ENCODE measurements at regions not wholly inside any gene's neighbourhood (a gene's known extent, or its start where the extent isn't known, plus 50 kb on each side); places are given as distances from the start of the nearest gene placed in this dataset.

GRCh38 chr6:76275746-76276145 is 203.3 kb upstream of the IMPG1 start:
- Histone ChIP-seq H3K9me3 (ENCODE audit: control insufficient read depth in 1 of 2, insufficient read depth in 1 of 2, low read depth in 1 of 2, low read length in 2 of 2) (no peaks in the 10 kb centered on the region), H3K27me3 (ENCODE audit: insufficient read depth, low read length) (no peaks in the 10 kb centered on the region), H3K4me3 (replicated peaks in 1 of 2; ENCODE audit: low read depth in 1 of 2, low read length in 2 of 2) (no peak overlapping the region), H3K9me2 (ENCODE audit: insufficient read depth) (no peaks in the 10 kb centered on the region), H3K27ac (ENCODE audit: low read depth, low read length) (no peak overlapping the region), H3K9ac (ENCODE audit: low read length) (no peak overlapping the region), H3K36me3 (ENCODE audit: control insufficient read depth in 1 of 2, insufficient read depth in 2 of 2, low read length in 2 of 2) (no peaks in the 10 kb centered on the region), H4K20me1 (ENCODE audit: insufficient read depth) (no peaks in the 10 kb centered on the region), H3K4me1 (ENCODE audit: control insufficient read depth in 1 of 2, insufficient read depth in 2 of 2, low read length in 2 of 2) (no peaks in the 10 kb centered on the region), H3K79me2 (ENCODE audit: insufficient read depth, low read length) (no peaks in the 10 kb centered on the region), H2AFZ (ENCODE audit: low read depth, low read length, poor library complexity, severe bottlenecking) (no peak overlapping the region), H3K4me2 (ENCODE audit: low read length) (no peak overlapping the region)
- TF ChIP-seq RAD21 (IDR thresholded peaks at IDR 0.05; ENCODE audit: low read depth) (peak; percentile 44; the same call in 1 of the 2 replicates), SRF (IDR thresholded peaks at IDR 0.05; ENCODE audit: low read depth) (no peak), CTCF (IDR thresholded peaks at IDR 0.05 in 2 of 3, conservative IDR thresholded peaks at IDR 0.05 in 1 of 3; ENCODE audit: borderline replicate concordance in 1 of 3, insufficient read depth in 1 of 3, low read depth in 2 of 3, low read length in 2 of 3) (peak in 2 of 3 experiments; percentile 48 to 52; a peak in 4 of 6 replicates)
- ChIA-PET RAD21 (ENCODE audit: low non-redundant PET in 1 of 2, low total read pairs in 2 of 2, uncharacterized antibody in 2 of 2, unreplicated experiment in 2 of 2) (no interaction called here), POLR2A (no interaction called here), CTCF (interaction anchor here (0.7 to 1.5 kb wide), 2 partner anchors 13 to 382 kb away, joined by 3 read pairs; no protein-coding TSS in a partner anchor)
- no peak for DNase-seq (ENCODE audit: low read depth, low spot score)
- no TSS peak for BruUV-seq (replicated peaks)
- intact Hi-C loops (cut with micrococcal nuclease): no loop called here
- ATAC-seq: peak; percentile 89

- CTCF ChIA-PET: no interaction called here
- POLR2A ChIA-PET: no interaction called here
- intact Hi-C loops (cut with micrococcal nuclease): no loop called here
- TF ChIP-seq YY1 (IDR thresholded peaks at IDR 0.05; ENCODE audit: extremely low read depth, insufficient replicate concordance, low read depth, low read length): no peak
- TF ChIP-seq ATF3 (IDR thresholded peaks at IDR 0.05): no peak
- 0 out of 2 replicates have a peak, but pooled peaks have one; percentile 26 for TF ChIP-seq FOSL1 (IDR thresholded peaks at IDR 0.05; ENCODE audit: low read depth)
- peak; percentile 42; the same call in 1 of the 2 replicates for ATAC-seq
- H3K4me2 ChIP-seq (ENCODE audit: low read length): peak overlapping the region; percentile 41
- BruUV-seq (replicated peaks): no TSS peak
- no peak for DNase-seq (ENCODE audit: low read depth, low spot score)
- H2AFZ ChIP-seq (ENCODE audit: low read depth, low read length, poor library complexity, severe bottlenecking): peak overlapping the region; percentile 26
- no peaks in the 10 kb centered on the region for H3K27me3 ChIP-seq (ENCODE audit: insufficient read depth, low read length)
- H3K9ac ChIP-seq (ENCODE audit: low read length): no peak overlapping the region
- RAD21 ChIA-PET (ENCODE audit: low non-redundant PET in 1 of 2, low total read pairs in 2 of 2, uncharacterized antibody in 2 of 2, unreplicated experiment in 2 of 2): no interaction called here
- no peaks in the 10 kb centered on the region for H3K36me3 ChIP-seq (ENCODE audit: control insufficient read depth in 1 of 2, insufficient read depth in 2 of 2, low read length in 2 of 2)
- H3K27ac ChIP-seq (ENCODE audit: low read depth, low read length): no peak overlapping the region
- H3K9me2 ChIP-seq (ENCODE audit: insufficient read depth): no peaks in the 10 kb centered on the region
- peaks cover 4 to 6% of the 10 kb centered on the region in 2 experiments; a peak in 2 of 4 replicates for H3K9me3 ChIP-seq (ENCODE audit: control insufficient read depth in 1 of 2, insufficient read depth in 1 of 2, low read depth in 1 of 2, low read length in 2 of 2)
- no peaks in the 10 kb centered on the region for H3K79me2 ChIP-seq (ENCODE audit: insufficient read depth, low read length)
- no peak overlapping the region for H3K4me3 ChIP-seq (replicated peaks in 1 of 2; ENCODE audit: low read depth in 1 of 2, low read length in 2 of 2)
- H3K4me1 ChIP-seq (ENCODE audit: control insufficient read depth in 1 of 2, insufficient read depth in 2 of 2, low read length in 2 of 2): peaks cover 0 to 6% of the 10 kb centered on the region in 2 experiments; a peak in 2 of 4 replicates
- H4K20me1 ChIP-seq (ENCODE audit: insufficient read depth): no peaks in the 10 kb centered on the region
Observed at GRCh38 chr6:76264468-76264867, 192.0 kb upstream of the IMPG1 start.

All from HCT116 (cell line).